Mesothelial cell of epicardium (in vitro differentiated cells): ENCODE measurements at regions not wholly inside any gene's neighbourhood (a gene's known extent, or its start where the extent isn't known, plus 50 kb on each side); places are given as distances from the start of the nearest gene placed in this dataset.

Source experiments
- DNase-seq, 2 experiments: peaks; one replicate each; pipeline ENCODE4 v3.0.0; 2021; ENCODE audit warnings: low spot score in 2 of 2; ENCODE audit not compliant: unreplicated experiment in 2 of 2
- H3K27ac Mint-ChIP-seq: 2 replicates; pipeline ENCODE4 v1.8.0; 2021; ENCODE audit warnings: mixed read lengths
- H3K27me3 Mint-ChIP-seq: 2 replicates; pipeline ENCODE4 v1.8.0; 2021; ENCODE audit warnings: low read depth, mixed read lengths
- H3K36me3 Mint-ChIP-seq: 2 replicates; pipeline ENCODE4 v1.8.0; 2021; ENCODE audit warnings: mixed read lengths
- H3K4me1 Mint-ChIP-seq: 2 replicates; pipeline ENCODE4 v1.8.0; 2021; ENCODE audit warnings: mixed read lengths
- H3K4me3 Mint-ChIP-seq: 2 replicates; pipeline ENCODE4 v1.8.0; 2021; ENCODE audit warnings: mild to moderate bottlenecking, moderate library complexity, mixed read lengths
- H3K9me3 Mint-ChIP-seq: 2 replicates; pipeline ENCODE4 v1.8.0; 2021; ENCODE audit warnings: mixed read lengths
- CTCF ChIP-seq: fragments of 200-600 bp; sonication (generic); IDR thresholded peaks from one replicate; pipeline ENCODE4 v1.5.0; 2021; ENCODE audit warnings: antibody characterized with exemption; ENCODE audit not compliant: unreplicated experiment

DNA sequence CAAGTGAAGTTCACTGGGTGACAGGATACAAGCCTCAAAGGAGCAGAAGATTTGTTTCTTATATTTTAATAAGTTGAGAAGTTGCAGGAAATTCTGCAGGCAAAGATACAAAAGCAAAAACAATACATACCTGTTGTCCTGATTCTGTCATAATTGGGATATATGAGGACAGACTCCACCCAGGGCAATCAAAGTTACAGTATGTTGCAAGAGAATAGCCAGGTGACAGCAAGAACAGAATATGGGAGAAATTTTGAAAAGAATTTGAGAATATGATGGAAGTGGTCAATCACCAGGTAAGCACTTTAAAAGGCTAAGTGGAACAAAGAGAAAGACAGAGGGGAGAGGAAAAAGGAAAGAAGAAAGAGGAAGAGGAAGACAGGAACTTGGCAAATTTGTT, 607.6 kb upstream of the ADGRL4 start:
- Mint-ChIP-seq H3K27me3 (no peaks in the 10 kb centered on the region), H3K4me1 (peaks cover 11% of the 10 kb centered on the region), H3K4me3 (no peak overlapping the region), H3K9me3 (peaks cover 3% of the 10 kb centered on the region), H3K36me3 (no peaks in the 10 kb centered on the region), H3K27ac (no peak overlapping the region)
- DNase-seq = no peak
- TF ChIP-seq CTCF = no peak

GRCh38 chr1:79613046-79613445, 606.5 kb upstream of the ADGRL4 start:
- H3K4me3 Mint-ChIP-seq = no peak overlapping the region
- H3K27ac Mint-ChIP-seq = no peak overlapping the region
- TF ChIP-seq CTCF = no peak
- H3K4me1 Mint-ChIP-seq = peaks cover 7% of the 10 kb centered on the region
- no peak for DNase-seq
- H3K9me3 Mint-ChIP-seq = peaks cover 3% of the 10 kb centered on the region
- no peaks in the 10 kb centered on the region for H3K27me3 Mint-ChIP-seq
- H3K36me3 Mint-ChIP-seq = no peaks in the 10 kb centered on the region

DNA sequence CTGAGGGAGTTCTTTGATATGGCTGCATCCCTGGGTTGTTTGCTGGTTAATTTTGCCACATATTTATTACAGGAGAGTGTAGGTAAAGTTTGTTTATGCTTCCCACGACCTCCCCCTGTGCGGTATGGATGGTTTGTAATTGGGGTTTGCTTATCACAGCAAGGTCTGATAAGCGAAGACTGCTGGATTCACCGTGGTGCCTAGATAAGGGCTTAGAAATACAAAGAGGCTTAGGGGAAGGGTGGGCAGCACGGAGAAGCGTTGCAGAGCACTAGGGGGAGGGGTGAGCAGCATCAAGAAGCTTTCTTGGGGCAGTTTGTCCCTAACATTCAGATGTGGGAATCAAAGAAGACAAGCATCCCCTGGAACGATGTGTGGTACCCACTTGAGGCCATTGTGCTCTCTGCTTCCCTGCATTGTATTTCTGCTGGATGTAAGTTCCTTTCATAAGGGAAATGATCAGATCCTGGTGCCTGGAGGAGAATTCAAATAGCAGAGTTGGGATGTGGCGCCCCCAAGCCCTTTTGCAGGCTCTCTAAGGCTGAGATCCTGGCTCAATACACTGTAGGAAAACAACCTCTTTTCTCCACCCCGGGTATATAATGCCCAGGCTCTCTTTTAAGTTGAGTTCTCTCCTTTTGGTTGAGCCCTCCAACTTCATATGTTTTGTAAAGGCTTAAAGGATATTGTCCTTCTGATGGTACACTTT, 598.1 kb upstream of the ADGRL4 start:
- peaks cover 9% of the 10 kb centered on the region for H3K4me1 Mint-ChIP-seq
- H3K9me3 Mint-ChIP-seq = peaks cover 21% of the 10 kb centered on the region
- no peak for DNase-seq
- no peaks in the 10 kb centered on the region for H3K27me3 Mint-ChIP-seq
- no peaks in the 10 kb centered on the region for H3K36me3 Mint-ChIP-seq
- no peak for TF ChIP-seq CTCF
- H3K27ac Mint-ChIP-seq = no peak overlapping the region
- H3K4me3 Mint-ChIP-seq = no peak overlapping the region

DNA sequence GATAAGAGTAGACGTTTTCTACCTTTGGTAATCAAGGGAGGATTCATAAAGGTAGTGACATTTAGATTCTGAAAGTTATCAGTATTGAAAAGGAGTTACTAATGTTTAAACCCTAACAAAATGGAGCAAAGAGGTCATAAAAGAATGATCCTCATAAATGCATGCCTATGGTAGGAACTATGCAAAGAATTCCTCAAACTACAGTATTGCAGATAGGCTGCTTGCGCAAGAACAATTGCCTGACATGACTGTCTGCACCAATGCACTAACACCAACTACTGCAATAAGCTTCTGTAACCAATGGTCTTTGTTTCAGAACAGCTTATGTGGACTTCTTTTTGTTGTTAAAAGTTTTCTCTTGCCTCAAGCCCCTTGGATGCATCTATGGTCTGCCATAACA, 597.3 kb upstream of the ADGRL4 start:
- H3K27ac Mint-ChIP-seq = no peak overlapping the region
- no peak for TF ChIP-seq CTCF
- H3K36me3 Mint-ChIP-seq = no peaks in the 10 kb centered on the region
- H3K4me1 Mint-ChIP-seq = peaks cover 9% of the 10 kb centered on the region
- peaks cover 21% of the 10 kb centered on the region for H3K9me3 Mint-ChIP-seq
- H3K27me3 Mint-ChIP-seq = no peaks in the 10 kb centered on the region
- DNase-seq = no peak
- H3K4me3 Mint-ChIP-seq = no peak overlapping the region

DNA sequence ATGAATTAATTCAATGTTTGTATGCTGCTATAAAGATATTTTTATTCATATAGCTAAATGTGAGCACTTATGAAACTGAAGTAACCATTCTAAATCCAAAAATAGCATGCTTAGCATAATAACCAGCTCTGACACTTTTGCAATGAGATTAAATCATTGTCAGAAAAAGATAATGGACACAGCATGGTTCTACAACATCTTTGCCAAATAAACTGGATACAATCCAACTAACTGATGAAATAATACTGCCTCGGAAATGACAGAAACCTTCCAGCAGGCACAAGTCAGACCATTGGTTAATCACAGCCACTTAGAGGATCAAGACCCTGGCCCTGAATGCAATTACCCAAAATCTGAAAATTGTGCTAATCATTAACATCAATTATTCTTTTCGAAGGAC, 592.7 kb upstream of the ADGRL4 start:
- Mint-ChIP-seq H3K4me1 (peaks cover 7% of the 10 kb centered on the region), H3K36me3 (no peaks in the 10 kb centered on the region)
- DNase-seq = no peak

More for the DNA sequence above, 592.7 kb upstream of the ADGRL4 start:
- H3K27ac Mint-ChIP-seq = no peak overlapping the region
- TF ChIP-seq CTCF = no peak
- peaks cover 15% of the 10 kb centered on the region for H3K9me3 Mint-ChIP-seq
- H3K27me3 Mint-ChIP-seq = no peaks in the 10 kb centered on the region
- no peak overlapping the region for H3K4me3 Mint-ChIP-seq
